SKM-1 (cell line): ENCODE measurements at regions not wholly inside any gene's neighbourhood (a gene's known extent, or its start where the extent isn't known, plus 50 kb on each side); places are given as distances from the start of the nearest gene placed in this dataset.

ENCODE experiments used
- DNase-seq: peaks from one replicate; lab custom pipeline; 2025; ENCODE audit not compliant: unreplicated experiment; lab: John Stamatoyannopoulos, UW

DNA sequence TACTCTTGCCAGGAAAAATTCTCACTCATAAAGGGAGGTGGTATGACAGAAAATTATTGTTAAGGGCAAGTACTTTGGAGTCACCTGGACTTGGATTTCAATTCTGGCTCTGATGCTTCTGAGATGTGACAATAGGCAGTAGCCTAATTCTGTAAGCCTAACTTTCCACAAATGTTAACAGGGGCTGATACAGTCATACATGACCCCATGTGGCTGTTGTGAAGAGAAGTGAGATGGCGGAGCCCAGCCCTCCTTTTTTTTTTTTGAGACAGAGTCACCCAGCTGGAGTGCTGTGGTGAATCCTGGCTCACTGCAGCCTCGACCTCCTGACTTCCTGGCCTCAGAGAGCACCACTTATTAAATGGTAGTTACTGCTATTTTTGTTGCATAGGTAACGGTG, 54.4 kb upstream of the IRF2 start:
- no peak for DNase-seq

DNA sequence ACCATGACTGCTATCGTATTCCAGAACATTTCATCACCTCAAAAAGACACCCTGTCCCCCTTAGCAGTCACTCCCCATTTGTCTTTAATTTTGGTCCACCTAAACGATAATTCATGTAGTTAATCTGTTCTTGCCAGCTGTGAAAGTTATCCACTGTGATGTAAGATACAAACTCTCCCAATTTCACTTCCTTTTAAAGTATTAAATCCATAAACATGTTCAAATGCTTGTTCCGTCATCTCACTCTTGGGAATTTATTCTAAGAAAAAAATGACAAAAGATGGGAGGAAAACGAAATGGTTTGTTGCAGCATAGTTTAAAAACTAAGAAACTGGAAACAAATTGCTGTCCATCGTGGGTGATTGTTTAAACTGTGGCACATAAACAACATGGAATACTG, 53.7 kb upstream of the IRF2 start:
- DNase-seq, result no peak

DNA sequence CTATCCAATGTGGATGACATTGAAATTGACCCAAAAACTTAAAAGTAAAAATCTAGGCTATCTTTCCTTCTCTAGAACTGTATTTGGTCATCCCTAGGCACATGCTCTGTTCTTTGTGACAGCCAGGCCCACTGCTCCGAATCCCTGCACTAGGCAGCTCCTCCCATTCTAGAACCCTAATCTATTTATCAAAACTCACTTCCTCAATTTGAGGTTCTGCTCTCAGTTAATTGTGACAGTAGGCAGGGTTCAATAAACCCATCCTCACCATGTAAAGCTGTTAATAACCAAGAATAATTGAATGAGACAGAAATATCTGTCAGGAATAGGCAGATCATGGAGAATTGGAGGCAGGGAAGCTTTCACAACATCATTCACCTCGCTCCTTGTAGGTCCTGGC, 51.9 kb upstream of the IRF2 start:
- DNase-seq, result no peak
